Retinal pigment epithelial cell (primary cell): ENCODE measurements at regions not wholly inside any gene's neighbourhood (a gene's known extent, or its start where the extent isn't known, plus 50 kb on each side); places are given as distances from the start of the nearest gene placed in this dataset.

Source experiments
- DNase-seq: peaks from one replicate; pipeline ENCODE4 v3.0.0-alpha.2; 2010; ENCODE audit warnings: low read depth
- H3K4me3 ChIP-seq: 2 replicates; pipeline ENCODE4 v1.5.1; 2011; ENCODE audit warnings: mild to moderate bottlenecking, low read length, control low read depth, moderate library complexity
- CTCF ChIP-seq: conservative IDR thresholded peaks from 2 replicates; pipeline ENCODE4 v1.5.1; 2011; ENCODE audit warnings: low read depth, low read length, control low read depth, inconsistent platforms

- no peak for TF ChIP-seq CTCF
- DNase-seq: no peak
- H3K4me3 ChIP-seq: no peak overlapping the region
Observed at GRCh38 chr1:99565606-99566289, 80.2 kb upstream of the PALMD start.

GRCh38 chr1:99566290-99567021 is 79.5 kb upstream of the PALMD start:
- no peak for TF ChIP-seq CTCF
- no peak overlapping the region for H3K4me3 ChIP-seq
- no peak for DNase-seq

GRCh38 chr1:99570486-99571089 is 75.3 kb upstream of the PALMD start:
- no peak for TF ChIP-seq CTCF
- DNase-seq: no peak
- no peak overlapping the region for H3K4me3 ChIP-seq

GRCh38 chr1:99571092-99571734 is 74.7 kb upstream of the PALMD start:
- no peak for DNase-seq
- TF ChIP-seq CTCF: no peak
- H3K4me3 ChIP-seq: no peak overlapping the region

- no peak overlapping the region for H3K4me3 ChIP-seq
- no peak for TF ChIP-seq CTCF
- no peak for DNase-seq
Observed at GRCh38 chr1:99573431-99574217, 72.3 kb upstream of the PALMD start.

- no peak for TF ChIP-seq CTCF
- DNase-seq: no peak
- no peak overlapping the region for H3K4me3 ChIP-seq
Observed at GRCh38 chr1:99577313-99577712, 68.6 kb upstream of the PALMD start.
